Body of pancreas (tissue), 4 donors: ENCODE measurements at regions not wholly inside any gene's neighbourhood (a gene's known extent, or its start where the extent isn't known, plus 50 kb on each side); places are given as distances from the start of the nearest gene placed in this dataset.

ENCODE experiments used
- POLR2A ChIP-seq, 3 donors: fragments of 450-650 bp; IDR thresholded peaks; one replicate each; pipeline ENCODE4 v1.6.1; 2016; ENCODE audit warnings: antibody characterized with exemption in 3 of 3, mild to moderate bottlenecking in 2 of 3
- TF ChIP-seq, protein P1 (sequence below), 7 experiments: fragments of 450-650 bp in 4 of 7; fragments of 200-600 bp in 3 of 7; sonication (generic) in 3 of 7; IDR thresholded peaks; one replicate each; pipeline ENCODE4 v1.5.1; 2016 to 2019; ENCODE audit warnings: antibody characterized with exemption in 7 of 7

DNA sequence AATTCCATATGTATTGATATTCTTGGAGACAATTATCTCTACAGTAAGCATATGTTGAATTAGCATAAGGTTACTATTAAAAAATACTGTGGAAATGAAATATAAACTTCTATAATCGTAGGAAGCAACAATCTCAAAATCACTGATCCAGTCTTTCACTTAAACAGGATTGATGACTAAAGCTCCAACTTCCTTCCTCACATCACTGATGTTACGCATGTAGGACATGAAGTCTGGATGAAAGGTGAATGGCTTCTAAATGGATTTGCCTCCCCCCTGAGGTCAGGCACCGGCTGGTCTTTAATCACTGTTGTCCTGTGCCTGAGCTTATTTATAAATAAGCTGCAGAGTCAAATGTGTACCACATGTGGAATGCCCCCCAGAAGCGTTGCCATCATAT lies 157.1 kb upstream of the NFIB start:
- no peak for TF ChIP-seq POLR2A (IDR thresholded peaks at IDR 0.05)
- TF ChIP-seq, protein P1, sequence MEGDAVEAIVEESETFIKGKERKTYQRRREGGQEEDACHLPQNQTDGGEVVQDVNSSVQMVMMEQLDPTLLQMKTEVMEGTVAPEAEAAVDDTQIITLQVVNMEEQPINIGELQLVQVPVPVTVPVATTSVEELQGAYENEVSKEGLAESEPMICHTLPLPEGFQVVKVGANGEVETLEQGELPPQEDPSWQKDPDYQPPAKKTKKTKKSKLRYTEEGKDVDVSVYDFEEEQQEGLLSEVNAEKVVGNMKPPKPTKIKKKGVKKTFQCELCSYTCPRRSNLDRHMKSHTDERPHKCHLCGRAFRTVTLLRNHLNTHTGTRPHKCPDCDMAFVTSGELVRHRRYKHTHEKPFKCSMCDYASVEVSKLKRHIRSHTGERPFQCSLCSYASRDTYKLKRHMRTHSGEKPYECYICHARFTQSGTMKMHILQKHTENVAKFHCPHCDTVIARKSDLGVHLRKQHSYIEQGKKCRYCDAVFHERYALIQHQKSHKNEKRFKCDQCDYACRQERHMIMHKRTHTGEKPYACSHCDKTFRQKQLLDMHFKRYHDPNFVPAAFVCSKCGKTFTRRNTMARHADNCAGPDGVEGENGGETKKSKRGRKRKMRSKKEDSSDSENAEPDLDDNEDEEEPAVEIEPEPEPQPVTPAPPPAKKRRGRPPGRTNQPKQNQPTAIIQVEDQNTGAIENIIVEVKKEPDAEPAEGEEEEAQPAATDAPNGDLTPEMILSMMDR (IDR thresholded peaks at IDR 0.05) = no peak
